GM19395 (cell line): ENCODE measurements at regions not wholly inside any gene's neighbourhood (a gene's known extent, or its start where the extent isn't known, plus 50 kb on each side); places are given as distances from the start of the nearest gene placed in this dataset.

Experiments
- ATAC-seq: cut with Tn5 transposase; IDR thresholded peaks from one replicate; pipeline ENCODE4 v1.9.1; 2021; ENCODE audit warnings: mild to moderate bottlenecking, moderate library complexity; ENCODE audit not compliant: unreplicated experiment

DNA sequence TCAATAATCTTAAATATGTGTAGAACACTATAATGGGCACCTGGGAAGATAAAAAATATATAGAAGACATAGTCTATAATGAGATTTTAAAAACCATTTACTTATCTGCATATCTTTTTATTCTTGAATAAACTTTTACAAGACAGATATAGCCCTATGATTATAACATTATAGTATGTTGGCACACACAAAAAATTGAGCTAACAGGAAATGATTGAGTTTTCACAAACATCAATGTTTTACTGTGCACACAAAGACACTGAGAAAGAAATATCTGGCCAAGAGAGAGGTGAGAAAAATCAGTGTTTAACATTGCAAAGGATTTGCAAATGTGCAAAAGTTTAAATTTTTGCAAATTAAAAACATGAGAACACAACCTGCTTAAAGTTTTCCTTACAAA lies 124.3 kb downstream of the BBS10 start:
- ATAC-seq, result no peak

GRCh38 chr12:76220980-76221379 lies 127.2 kb downstream of the BBS10 start:
- ATAC-seq, result no peak

DNA sequence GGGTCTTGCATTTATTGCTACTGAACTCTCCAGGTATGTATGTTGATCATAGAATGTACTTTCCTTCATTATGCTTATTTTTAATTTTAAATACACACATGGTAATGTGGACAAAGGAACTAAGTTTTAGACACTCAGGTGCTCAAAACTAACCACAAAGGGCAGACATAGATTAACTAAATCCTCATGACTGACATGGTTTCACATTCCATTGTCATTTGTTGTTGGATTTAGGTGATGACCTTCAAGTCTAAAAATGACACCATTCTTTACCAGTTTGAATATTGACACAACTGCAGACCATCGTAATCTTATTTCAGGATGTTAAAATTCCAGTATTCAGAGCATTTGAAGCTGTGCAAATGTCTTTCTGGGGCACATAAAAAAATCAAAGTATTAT lies 128.4 kb downstream of the BBS10 start:
- ATAC-seq, result no peak

DNA sequence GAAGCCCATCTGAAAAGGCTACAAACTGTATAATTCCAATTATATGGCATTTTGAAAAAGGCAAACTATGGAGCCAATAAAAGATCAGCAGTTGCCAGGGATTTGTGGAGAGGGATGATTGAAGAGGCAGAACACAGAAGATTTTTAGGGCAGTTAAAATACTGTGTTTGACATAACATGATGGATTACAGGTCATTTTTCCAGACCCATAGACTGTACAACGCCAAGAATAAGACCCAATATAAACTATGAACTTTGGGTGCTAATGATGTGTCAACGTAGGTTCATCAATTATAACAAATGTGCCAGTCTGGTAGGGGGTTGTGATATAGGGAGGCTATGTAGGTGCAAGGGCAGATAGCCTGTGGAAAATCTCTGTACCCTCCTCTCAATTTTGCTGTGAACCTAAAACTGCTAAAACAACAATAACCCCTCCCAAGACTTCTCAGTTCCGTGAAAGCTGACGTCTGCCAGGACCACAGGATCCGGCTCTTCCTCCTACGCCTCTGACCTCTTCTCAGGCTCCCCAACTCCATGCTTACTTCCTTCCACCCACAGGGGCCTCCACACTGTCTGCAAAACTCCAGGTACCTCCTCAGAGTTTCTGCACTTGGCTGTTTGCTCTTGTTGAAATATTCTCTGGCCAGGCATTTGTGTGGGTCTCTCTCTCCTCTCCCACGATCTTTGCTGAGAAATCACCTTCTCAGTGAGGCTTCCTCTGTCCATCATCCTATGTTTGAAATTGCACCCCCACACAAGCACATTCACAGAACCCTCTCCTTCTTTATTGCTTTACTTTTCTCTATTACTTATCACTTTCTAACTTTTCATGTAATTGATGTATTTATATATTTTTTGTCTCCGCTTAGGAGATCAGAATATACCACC lies 131.4 kb downstream of the BBS10 start:
- ATAC-seq, result no peak

DNA sequence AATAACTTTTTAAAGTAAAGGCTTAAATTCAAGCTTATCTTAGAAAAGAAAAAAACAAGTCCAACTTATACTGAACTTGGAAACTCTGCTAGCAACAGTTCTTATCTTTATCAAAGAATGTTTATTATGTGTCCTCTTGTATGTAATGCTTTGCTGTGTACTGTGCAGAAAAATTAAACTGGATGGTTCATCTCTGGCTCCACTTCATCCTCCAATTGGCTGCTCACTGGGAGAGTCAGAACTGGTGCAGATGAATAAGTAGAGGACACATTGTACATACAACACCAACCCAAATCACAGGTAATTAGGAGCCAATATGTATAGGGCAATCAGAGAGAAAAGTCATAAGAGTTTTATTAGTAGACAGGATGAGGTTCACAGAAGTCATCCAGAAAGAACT lies 123.6 kb upstream of the NAP1L1 start:
- ATAC-seq, result no peak

GRCh38 chr12:76206677-76207072 lies 122.2 kb upstream of the NAP1L1 start:
- no peak for ATAC-seq

DNA sequence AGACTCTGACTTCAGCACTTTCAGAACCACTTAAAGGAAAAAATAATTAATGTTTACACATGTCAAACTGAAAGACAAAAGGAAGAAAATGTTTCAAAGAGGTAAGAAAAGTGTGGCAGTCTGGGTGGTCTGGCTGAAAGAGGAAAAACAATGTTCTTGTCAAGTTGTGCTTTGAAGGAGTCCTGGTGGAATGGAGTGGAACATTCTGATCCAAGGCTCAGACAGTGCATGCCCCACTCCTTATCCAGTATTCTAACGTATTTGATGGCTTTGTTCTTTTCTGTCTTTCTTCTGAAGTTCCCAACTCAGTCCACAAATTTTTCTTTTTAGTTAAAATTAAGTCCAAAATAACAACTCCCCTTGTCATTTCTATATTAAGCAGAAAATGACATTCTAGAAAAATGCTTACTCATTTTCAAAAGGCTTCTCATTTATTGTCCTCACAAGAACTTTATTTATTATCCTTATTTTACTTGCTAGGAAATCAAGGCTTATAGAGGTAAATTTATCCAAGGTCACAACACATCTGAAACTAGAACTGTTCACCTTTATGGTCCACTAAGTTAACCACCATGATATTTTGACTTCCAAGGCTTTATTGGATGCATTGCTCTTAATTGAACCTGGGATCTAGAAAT lies 121.7 kb upstream of the NAP1L1 start:
- no peak for ATAC-seq

DNA sequence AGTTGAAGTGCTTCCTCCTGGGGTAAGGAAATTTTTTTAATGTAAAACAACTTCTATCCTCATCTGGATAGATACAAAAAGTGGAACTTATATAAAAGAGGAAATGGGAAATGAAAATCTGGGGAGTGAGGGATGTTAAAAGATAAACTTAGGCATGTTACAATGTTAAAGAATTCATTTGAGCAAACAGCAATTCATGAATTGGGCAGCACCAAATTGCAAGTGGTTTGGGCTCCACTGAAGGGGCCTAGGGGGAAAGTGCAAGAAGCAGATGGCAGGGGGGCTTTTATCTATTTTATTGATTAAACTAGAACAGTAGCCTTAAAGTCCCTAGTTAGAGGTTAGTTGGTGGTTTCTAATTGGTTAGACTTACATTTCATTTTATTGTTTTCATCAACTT lies 118.1 kb upstream of the NAP1L1 start:
- ATAC-seq, result no peak

DNA sequence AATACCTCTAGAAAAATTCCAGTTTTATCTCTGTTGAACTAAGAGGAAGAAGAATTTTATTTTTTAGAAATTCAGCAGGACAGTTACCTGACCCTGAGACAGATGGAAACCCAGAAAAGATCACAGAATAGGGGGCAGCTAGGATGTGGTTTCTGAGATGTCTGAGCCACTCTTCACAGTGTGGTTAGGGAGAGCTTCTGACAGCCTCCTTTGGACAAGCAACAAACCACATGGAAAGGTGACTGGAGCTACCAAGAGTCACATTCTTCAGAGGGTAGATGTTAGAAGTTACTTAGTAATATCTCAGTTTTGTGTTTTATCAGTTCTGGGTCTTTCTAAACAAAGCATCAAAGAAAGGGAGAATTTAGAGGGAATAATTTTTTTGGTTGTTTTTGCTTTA lies 117.3 kb upstream of the NAP1L1 start:
- ATAC-seq, result no peak

- ATAC-seq, result no peak
Measured at GRCh38 chr12:76201316-76201715, 116.8 kb upstream of the NAP1L1 start.

DNA sequence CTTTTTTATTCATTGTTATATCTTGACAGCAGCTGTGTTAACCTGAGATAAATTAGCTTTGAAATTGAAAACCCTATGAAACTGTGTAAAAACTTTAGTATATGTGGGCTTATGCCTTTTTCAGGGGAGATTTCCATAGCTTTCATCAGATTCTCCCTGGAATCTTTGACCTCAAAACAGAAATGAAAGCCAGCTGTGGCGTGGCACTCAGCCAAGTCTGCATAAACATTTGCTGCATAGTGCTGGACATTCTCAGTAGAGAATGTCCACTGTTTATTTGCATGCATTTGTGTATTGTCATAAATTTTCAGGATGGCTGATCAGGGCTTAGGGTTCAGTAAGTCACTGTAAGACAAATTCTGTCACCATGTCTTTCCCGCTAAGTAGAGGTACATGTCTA lies 115.3 kb upstream of the NAP1L1 start:
- ATAC-seq, result no peak

GRCh38 chr12:76198839-76199238 lies 114.4 kb upstream of the NAP1L1 start:
- no peak for ATAC-seq

DNA sequence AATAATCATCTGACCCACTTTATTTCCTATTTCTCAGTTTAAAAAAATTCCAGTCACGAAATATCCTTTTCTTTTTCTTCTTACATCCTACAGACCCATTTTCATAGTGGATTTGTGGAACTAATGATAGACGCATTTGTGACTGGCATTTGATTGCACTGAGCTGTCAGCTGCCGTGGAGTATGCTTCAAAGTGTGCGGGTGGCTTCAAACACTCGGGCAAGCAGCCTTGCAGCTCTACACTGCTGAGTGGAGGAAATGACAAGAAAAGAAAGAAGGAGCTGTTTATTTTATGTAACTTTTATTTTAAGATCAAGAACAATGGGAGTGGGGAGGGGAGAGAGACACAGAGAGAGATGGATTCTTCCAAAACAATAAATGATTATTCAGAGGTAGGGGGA lies 112.8 kb upstream of the NAP1L1 start:
- no peak for ATAC-seq

GRCh38 chr12:76195920-76196319 lies 111.4 kb upstream of the NAP1L1 start:
- no peak for ATAC-seq

DNA sequence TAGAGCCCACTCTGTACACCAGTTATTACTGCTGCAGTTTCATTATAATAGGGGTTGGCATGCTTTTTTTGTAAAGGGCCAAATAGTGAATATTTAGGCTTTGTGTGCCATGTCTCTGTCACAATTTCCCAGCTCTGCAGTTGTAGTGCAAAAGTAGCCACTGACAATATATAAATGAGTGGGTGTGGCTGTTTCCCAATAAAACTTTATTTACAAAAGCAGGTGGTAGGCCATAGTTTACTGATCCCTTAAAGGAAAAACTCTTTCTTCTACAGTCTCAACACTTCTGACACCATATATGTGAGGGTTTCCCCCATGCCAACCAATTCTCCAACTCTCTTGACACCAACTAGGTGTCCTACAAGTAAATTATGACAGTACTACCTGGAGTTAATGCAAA lies 110.2 kb upstream of the NAP1L1 start:
- ATAC-seq, result no peak

DNA sequence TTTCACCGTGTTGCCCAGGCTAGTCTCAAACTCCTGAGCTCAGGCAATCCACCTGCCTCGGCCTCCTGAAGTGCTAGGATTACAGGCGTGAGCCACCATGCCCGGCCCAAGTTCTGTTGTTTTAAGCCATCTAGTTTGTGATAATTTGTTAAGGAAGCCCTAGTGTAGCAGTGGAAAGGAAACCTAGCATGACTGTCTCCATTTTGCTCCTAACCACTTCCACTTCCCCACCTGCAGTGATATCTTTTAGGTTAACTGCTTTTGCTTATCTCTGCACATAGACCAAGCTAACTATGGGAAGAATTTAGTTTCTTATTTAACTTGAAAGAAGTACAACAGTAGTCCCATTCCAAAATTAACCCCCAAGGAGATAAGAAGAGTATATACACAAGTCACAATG lies 109.5 kb upstream of the NAP1L1 start:
- ATAC-seq, result no peak

GRCh38 chr12:76192416-76192815 lies 107.9 kb upstream of the NAP1L1 start:
- ATAC-seq, result no peak

DNA sequence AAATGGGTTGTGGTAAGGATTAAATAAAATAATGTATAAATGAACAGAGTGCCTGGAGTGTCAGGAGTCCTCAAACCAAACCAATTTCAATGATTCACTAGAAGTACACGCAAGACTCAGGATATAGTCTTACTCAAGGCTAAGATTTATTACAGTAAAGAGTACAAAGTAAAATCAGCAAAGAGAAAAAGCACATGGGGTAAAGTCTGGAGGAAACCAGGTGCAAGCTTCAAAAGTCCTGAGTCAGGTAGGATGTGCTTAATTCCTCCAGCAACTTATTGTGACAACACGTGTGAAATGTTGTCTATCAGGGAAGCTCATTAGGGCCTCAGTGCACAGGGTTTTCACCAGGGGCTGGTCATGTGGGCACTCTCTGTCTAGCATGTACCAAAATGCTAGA lies 105.8 kb upstream of the NAP1L1 start:
- ATAC-seq, result no peak

GRCh38 chr12:76189851-76190250 lies 105.4 kb upstream of the NAP1L1 start:
- no peak for ATAC-seq

DNA sequence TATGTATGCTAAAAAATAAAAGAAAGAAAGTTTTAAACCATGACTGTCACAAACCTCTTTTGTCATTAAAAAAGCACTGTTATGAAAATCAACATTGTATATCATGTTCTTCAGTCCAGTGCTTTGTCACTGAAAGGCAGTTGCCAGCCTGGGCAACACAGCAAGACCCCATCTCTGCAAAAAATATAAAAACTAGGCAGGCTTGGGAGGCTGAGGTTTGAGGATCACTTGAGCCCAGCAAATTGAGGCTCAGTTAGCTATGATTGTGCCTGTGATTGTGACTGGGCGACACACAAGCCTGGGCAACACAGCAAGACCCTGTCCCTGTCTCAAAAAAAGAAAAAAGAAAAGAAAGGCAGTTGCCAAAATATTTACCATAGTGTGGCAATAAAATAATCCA lies 102.7 kb upstream of the NAP1L1 start:
- ATAC-seq, result no peak

- ATAC-seq, result no peak
Measured at GRCh38 chr12:76186131-76186906, 101.8 kb upstream of the NAP1L1 start.
